Esophagus (tissue), 2 donors: ENCODE measurements at regions not wholly inside any gene's neighbourhood (a gene's known extent, or its start where the extent isn't known, plus 50 kb on each side); places are given as distances from the start of the nearest gene placed in this dataset.

Experiments
- H3K27ac ChIP-seq, 2 donors: one replicate each; pipeline ENCODE4 v1.5.1; 2013; ENCODE audit warnings: low read depth in 2 of 2, mild to moderate bottlenecking in 2 of 2, inconsistent platforms in 1 of 2, low read length in 1 of 2, moderate library complexity in 1 of 2
- H3K27me3 ChIP-seq, 2 donors: one replicate each; pipeline ENCODE4 v1.6.1; 2013; ENCODE audit warnings: low read length in 2 of 2, control low read depth in 1 of 2, mild to moderate bottlenecking in 1 of 2; ENCODE audit not compliant: insufficient read depth in 2 of 2, control insufficient read depth in 1 of 2
- H3K36me3 ChIP-seq, 2 donors: one replicate each; pipeline ENCODE4 v1.6.1; 2013; ENCODE audit warnings: low read length in 1 of 2; ENCODE audit not compliant: control insufficient read depth in 2 of 2, insufficient read depth in 2 of 2
- H3K4me1 ChIP-seq, 2 donors: one replicate each; pipeline ENCODE4 v1.6.1; 2013; ENCODE audit warnings: low read length in 1 of 2; ENCODE audit not compliant: control insufficient read depth in 2 of 2, insufficient read depth in 2 of 2
- H3K4me3 ChIP-seq, 2 donors: one replicate each; pipeline ENCODE4 v1.5.1; 2013; ENCODE audit warnings: low read length in 2 of 2, mild to moderate bottlenecking in 2 of 2, low read depth in 1 of 2, moderate library complexity in 1 of 2
- H3K9me3 ChIP-seq, 2 donors: one replicate each; pipeline ENCODE4 v1.6.1; 2013; ENCODE audit warnings: mild to moderate bottlenecking in 2 of 2, low read depth in 1 of 2, low read length in 1 of 2, moderate library complexity in 1 of 2; ENCODE audit not compliant: control insufficient read depth in 2 of 2, insufficient read depth in 1 of 2
- WGBS, 2 donors: extraction: QIAGEN DNeasy Blood & Tissue Kit; methylation state at CpG; one replicate each; pipeline ENCODE4 v1.1.7; 2013; 5-methylcytosine and 5-hydroxymethylcytosine counted together
- donor health status: healthy with polysubstance abuse.
- donor health status: Bipolar disorder and iron deficiency.

- no peaks in the 10 kb centered on the region for H3K4me1 ChIP-seq
- H3K27ac ChIP-seq = no peak overlapping the region
- 66 to 70% methylated on average over 4 of the region's 4 CpGs for whole genome bisulfite sequencing, 2 donors
- no peaks in the 10 kb centered on the region for H3K9me3 ChIP-seq
- no peaks in the 10 kb centered on the region for H3K36me3 ChIP-seq
- no peaks in the 10 kb centered on the region for H3K27me3 ChIP-seq
- H3K4me3 ChIP-seq = no peak overlapping the region
Observed at GRCh38 chr13:84315527-84315926, 433.3 kb upstream of the SLITRK1 start.

GRCh38 chr13:84303035-84303434 is 420.8 kb upstream of the SLITRK1 start:
- 90 to 92% methylated on average over 1 of the region's 1 CpG for WGBS, 2 donors
- no peaks in the 10 kb centered on the region for H3K36me3 ChIP-seq
- no peaks in the 10 kb centered on the region for H3K9me3 ChIP-seq
- no peak overlapping the region for H3K4me3 ChIP-seq
- H3K27me3 ChIP-seq = no peaks in the 10 kb centered on the region
- H3K4me1 ChIP-seq = no peaks in the 10 kb centered on the region
- no peak overlapping the region for H3K27ac ChIP-seq

GRCh38 chr13:84297251-84297650 is 415.0 kb upstream of the SLITRK1 start:
- Histone ChIP-seq H3K27ac (no peak overlapping the region), H3K4me1 (no peaks in the 10 kb centered on the region), H3K27me3 (no peaks in the 10 kb centered on the region), H3K4me3 (no peak overlapping the region), H3K9me3 (no peaks in the 10 kb centered on the region), H3K36me3 (no peaks in the 10 kb centered on the region)

- Histone ChIP-seq H3K4me3 (no peak overlapping the region), H3K36me3 (no peaks in the 10 kb centered on the region), H3K27ac (no peak overlapping the region), H3K9me3 (no peaks in the 10 kb centered on the region), H3K27me3 (no peaks in the 10 kb centered on the region), H3K4me1 (no peaks in the 10 kb centered on the region)
- WGBS, 2 donors = 63 to 65% methylated on average over 2 of the region's 2 CpGs
Observed at GRCh38 chr13:84296401-84296800, 414.1 kb upstream of the SLITRK1 start.

GRCh38 chr13:84294576-84294975 is 412.3 kb upstream of the SLITRK1 start:
- H3K9me3 ChIP-seq = no peaks in the 10 kb centered on the region
- no peak overlapping the region for H3K27ac ChIP-seq
- no peaks in the 10 kb centered on the region for H3K36me3 ChIP-seq
- H3K27me3 ChIP-seq = no peaks in the 10 kb centered on the region
- WGBS, 2 donors = 79 to 85% methylated on average over 3 of the region's 3 CpGs
- H3K4me3 ChIP-seq = no peak overlapping the region
- no peaks in the 10 kb centered on the region for H3K4me1 ChIP-seq

GRCh38 chr13:84290386-84290785 is 408.1 kb upstream of the SLITRK1 start:
- H3K27me3 ChIP-seq = no peaks in the 10 kb centered on the region
- H3K36me3 ChIP-seq = no peaks in the 10 kb centered on the region
- H3K27ac ChIP-seq = no peak overlapping the region
- no peaks in the 10 kb centered on the region for H3K4me1 ChIP-seq
- no peak overlapping the region for H3K4me3 ChIP-seq
- no peaks in the 10 kb centered on the region for H3K9me3 ChIP-seq
- WGBS, 2 donors = 71 to 72% methylated on average over 4 of the region's 4 CpGs

- no peaks in the 10 kb centered on the region for H3K36me3 ChIP-seq
- no peaks in the 10 kb centered on the region for H3K4me1 ChIP-seq
- H3K4me3 ChIP-seq = no peak overlapping the region
- H3K27ac ChIP-seq = no peak overlapping the region
- 71 to 72% methylated on average over 2 of the region's 2 CpGs for WGBS, 2 donors
- H3K9me3 ChIP-seq = no peaks in the 10 kb centered on the region
- H3K27me3 ChIP-seq = no peaks in the 10 kb centered on the region
Observed at GRCh38 chr13:84279166-84279565, 396.9 kb upstream of the SLITRK1 start.

GRCh38 chr13:84272877-84273562 is 390.7 kb upstream of the SLITRK1 start:
- no peaks in the 10 kb centered on the region for H3K9me3 ChIP-seq
- no peaks in the 10 kb centered on the region for H3K4me1 ChIP-seq
- no peaks in the 10 kb centered on the region for H3K27me3 ChIP-seq
- WGBS, 2 donors = 80 to 84% methylated on average over 6 of the region's 6 CpGs
- H3K36me3 ChIP-seq = no peaks in the 10 kb centered on the region
- H3K4me3 ChIP-seq = no peak overlapping the region
- H3K27ac ChIP-seq = no peak overlapping the region

GRCh38 chr13:84265257-84265764 is 383.0 kb upstream of the SLITRK1 start:
- no peaks in the 10 kb centered on the region for H3K36me3 ChIP-seq
- no peaks in the 10 kb centered on the region for H3K4me1 ChIP-seq
- WGBS, 2 donors = 75 to 77% methylated on average over 6 of the region's 6 CpGs
- no peak overlapping the region for H3K27ac ChIP-seq
- no peaks in the 10 kb centered on the region for H3K9me3 ChIP-seq
- no peaks in the 10 kb centered on the region for H3K27me3 ChIP-seq
- no peak overlapping the region for H3K4me3 ChIP-seq

GRCh38 chr13:84263354-84264069 is 381.2 kb upstream of the SLITRK1 start:
- H3K27ac ChIP-seq = no peak overlapping the region
- 79 to 82% methylated on average over 9 of the region's 9 CpGs for WGBS, 2 donors
- H3K36me3 ChIP-seq = no peaks in the 10 kb centered on the region
- no peak overlapping the region for H3K4me3 ChIP-seq
- no peaks in the 10 kb centered on the region for H3K4me1 ChIP-seq
- H3K27me3 ChIP-seq = no peaks in the 10 kb centered on the region
- no peaks in the 10 kb centered on the region for H3K9me3 ChIP-seq
